B cell (primary cell): ENCODE measurements at regions not wholly inside any gene's neighbourhood (a gene's known extent, or its start where the extent isn't known, plus 50 kb on each side); places are given as distances from the start of the nearest gene placed in this dataset.
"Not testable (repeated sequence)": the region's sequence is repeated elsewhere in the genome, so short reads cannot be mapped to it uniquely, and the experiment has no call there.

Experiments used
- EZH2 ChIP-seq: IDR thresholded peaks from 2 replicates; pipeline ENCODE4 v1.6.1; 2012; ENCODE audit warnings: borderline replicate concordance, low read depth, mild to moderate bottlenecking, moderate library complexity, low read length; ENCODE audit not compliant: insufficient read depth, poor library complexity, severe bottlenecking
- TF ChIP-seq, protein P1 (sequence below): fragments of 200-600 bp; IDR thresholded peaks from one replicate; pipeline ENCODE4 v1.8.0; 2022; ENCODE audit warnings: antibody characterized with exemption, mild to moderate bottlenecking

DNA sequence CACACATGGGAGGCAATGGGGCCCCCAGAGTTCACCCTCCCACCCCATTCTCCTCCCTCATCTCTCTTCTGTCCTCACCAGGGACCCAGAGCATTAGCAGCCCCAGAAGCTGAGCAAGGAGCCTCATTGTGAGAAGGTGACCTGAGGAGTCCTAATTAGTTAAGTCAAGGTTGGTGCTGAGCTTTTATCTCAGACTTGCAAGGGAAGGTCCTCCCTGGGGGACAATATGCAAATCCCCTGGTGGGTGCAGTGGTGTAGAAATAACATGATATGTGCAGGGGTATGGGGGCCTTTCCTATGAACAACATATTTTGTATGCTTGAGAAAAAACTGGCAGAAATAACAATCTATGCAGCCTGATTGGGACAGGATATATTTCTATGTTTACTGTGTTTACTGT is 485.5 kb downstream of the RPIA start:
- TF ChIP-seq, protein P1, sequence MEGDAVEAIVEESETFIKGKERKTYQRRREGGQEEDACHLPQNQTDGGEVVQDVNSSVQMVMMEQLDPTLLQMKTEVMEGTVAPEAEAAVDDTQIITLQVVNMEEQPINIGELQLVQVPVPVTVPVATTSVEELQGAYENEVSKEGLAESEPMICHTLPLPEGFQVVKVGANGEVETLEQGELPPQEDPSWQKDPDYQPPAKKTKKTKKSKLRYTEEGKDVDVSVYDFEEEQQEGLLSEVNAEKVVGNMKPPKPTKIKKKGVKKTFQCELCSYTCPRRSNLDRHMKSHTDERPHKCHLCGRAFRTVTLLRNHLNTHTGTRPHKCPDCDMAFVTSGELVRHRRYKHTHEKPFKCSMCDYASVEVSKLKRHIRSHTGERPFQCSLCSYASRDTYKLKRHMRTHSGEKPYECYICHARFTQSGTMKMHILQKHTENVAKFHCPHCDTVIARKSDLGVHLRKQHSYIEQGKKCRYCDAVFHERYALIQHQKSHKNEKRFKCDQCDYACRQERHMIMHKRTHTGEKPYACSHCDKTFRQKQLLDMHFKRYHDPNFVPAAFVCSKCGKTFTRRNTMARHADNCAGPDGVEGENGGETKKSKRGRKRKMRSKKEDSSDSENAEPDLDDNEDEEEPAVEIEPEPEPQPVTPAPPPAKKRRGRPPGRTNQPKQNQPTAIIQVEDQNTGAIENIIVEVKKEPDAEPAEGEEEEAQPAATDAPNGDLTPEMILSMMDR: not testable (repeated sequence)
- TF ChIP-seq EZH2: not testable (repeated sequence)
